HCT116 (cell line): ENCODE measurements at regions not wholly inside any gene's neighbourhood (a gene's known extent, or its start where the extent isn't known, plus 50 kb on each side); places are given as distances from the start of the nearest gene placed in this dataset.

Source experiments
- ATAC-seq: fragments of 200-7000 bp; cut with Tn5 transposase; 2 replicates; pipeline ENCODE4 v1.9.1; 2020; ENCODE audit warnings: mild to moderate bottlenecking, moderate library complexity
- BruUV-seq: library from RNA; stranded (reverse); fragments of 400-500 nt; replicated peaks from 2 replicates; lab custom pipeline; 2021; lab: Mats Ljungman, UMichigan
- CTCF ChIA-PET: fragments of 300-600 bp; sonication (Branson Sonifier 250); formaldehyde crosslinking; loops from one replicate; lab custom pipeline; 2021; ENCODE audit warnings: antibody characterized with exemption; lab: Charles Lee
- POLR2A ChIA-PET: fragments of 300-600, 350-600 bp; sonication (Branson Sonifier 250); formaldehyde crosslinking; loops from one replicate; lab custom pipeline; 2021; ENCODE audit warnings: antibody characterized with exemption; lab: Charles Lee
- RAD21 ChIA-PET, 2 experiments: fragments of 300-600 bp; sonication (Branson Sonifier 250); formaldehyde crosslinking; loops; one replicate each; lab custom pipeline; 2023; ENCODE audit warnings: low total read pairs in 2 of 2; ENCODE audit not compliant: uncharacterized antibody in 2 of 2, unreplicated experiment in 2 of 2, low non-redundant PET in 1 of 2; lab: Charles Lee
- DNase-seq: peaks from one replicate; pipeline ENCODE4 v3.0.0-alpha.2; 2010; ENCODE audit warnings: low read depth, low spot score
- H2AFZ ChIP-seq: fragments of 200-600 bp; shearing (Covaris generic), sonication (generic); 2 replicates; pipeline ENCODE4 v1.6.1; 2017; ENCODE audit warnings: low read depth, mixed run types, mixed read lengths, antibody characterized with exemption, low read length; ENCODE audit not compliant: poor library complexity, severe bottlenecking
- H3K27ac ChIP-seq: 2 replicates; pipeline ENCODE4 v1.5.1; 2012; ENCODE audit warnings: low read depth, low read length
- H3K27me3 ChIP-seq: fragments of 200-600 bp; sonication (generic); 2 replicates; pipeline ENCODE4 v1.6.1; 2016; ENCODE audit warnings: mixed run types, low read length, mixed read lengths; ENCODE audit not compliant: insufficient read depth
- H3K36me3 ChIP-seq, 2 experiments: fragments of 200-500 bp in 1 of 2; fragments of 200-600 bp in 1 of 2; sonication (Bioruptor generic) in 1 of 2; sonication (generic) in 1 of 2; 2 replicates each; pipeline versions ENCODE4 v1.5.1 to v1.6.1; 2014 to 2016; ENCODE audit warnings: low read length in 2 of 2, inconsistent platforms in 1 of 2, mixed read lengths in 1 of 2, mixed run types in 1 of 2; ENCODE audit not compliant: insufficient read depth in 2 of 2, control insufficient read depth in 1 of 2
- H3K4me1 ChIP-seq, 2 experiments: fragments of 200-600 bp in 1 of 2; sonication (generic) in 1 of 2; 2 replicates each; pipeline versions ENCODE4 v1.5.1 to v1.6.1; 2012 to 2017; ENCODE audit warnings: low read length in 2 of 2, inconsistent platforms in 1 of 2, mild to moderate bottlenecking in 1 of 2, mixed read lengths in 1 of 2, mixed run types in 1 of 2, moderate library complexity in 1 of 2; ENCODE audit not compliant: insufficient read depth in 2 of 2, control insufficient read depth in 1 of 2
- H3K4me2 ChIP-seq: fragments of 200-600 bp; sonication (generic); 2 replicates; pipeline ENCODE4 v1.6.1; 2017; ENCODE audit warnings: mixed run types, low read length, mixed read lengths
- H3K4me3 ChIP-seq, 2 experiments: fragments of 200-600 bp in 1 of 2; sonication (generic) in 1 of 2; replicated peaks in 1 of 2; 2 replicates each; pipeline ENCODE4 v1.5.1; 2011 to 2016; ENCODE audit warnings: low read length in 2 of 2, control low read depth in 1 of 2, low read depth in 1 of 2, mild to moderate bottlenecking in 1 of 2, mixed read lengths in 1 of 2, mixed run types in 1 of 2
- H3K79me2 ChIP-seq: fragments of 200-600 bp; sonication (generic); 2 replicates; pipeline ENCODE4 v1.6.1; 2017; ENCODE audit warnings: mild to moderate bottlenecking, mixed run types, low read length, moderate library complexity, mixed read lengths; ENCODE audit not compliant: insufficient read depth
- H3K9ac ChIP-seq: fragments of 200-600 bp; sonication (generic); 2 replicates; pipeline ENCODE4 v1.6.1; 2016; ENCODE audit warnings: low read length, mixed read lengths
- H3K9me2 ChIP-seq: fragments of 200-600 bp; sonication (generic), shearing (Covaris generic); 2 replicates; pipeline ENCODE4 v1.6.1; 2017; ENCODE audit warnings: mixed run types, mild to moderate bottlenecking, moderate library complexity; ENCODE audit not compliant: insufficient read depth
- H3K9me3 ChIP-seq, 2 experiments: fragments of 200-500 bp in 1 of 2; fragments of 200-600 bp in 1 of 2; sonication (Bioruptor generic) in 1 of 2; sonication (generic) in 1 of 2; 2 replicates each; pipeline ENCODE4 v1.6.1; 2014 to 2017; ENCODE audit warnings: low read length in 2 of 2, mixed read lengths in 2 of 2, inconsistent platforms in 1 of 2, low read depth in 1 of 2, mild to moderate bottlenecking in 1 of 2, mixed run types in 1 of 2, moderate library complexity in 1 of 2; ENCODE audit not compliant: control insufficient read depth in 1 of 2, insufficient read depth in 1 of 2
- H4K20me1 ChIP-seq: fragments of 200-600 bp; sonication (generic), shearing (Covaris generic); 2 replicates; pipeline ENCODE4 v1.6.1; 2017; ENCODE audit warnings: mixed run types, mild to moderate bottlenecking, moderate library complexity; ENCODE audit not compliant: insufficient read depth
- ATF3 ChIP-seq: IDR thresholded peaks from 2 replicates; pipeline ENCODE4 v1.6.1; 2012
- CBX3 ChIP-seq: IDR thresholded peaks from 2 replicates; pipeline ENCODE4 v1.6.1; 2012; ENCODE audit warnings: low read depth
- ELF1 ChIP-seq: IDR thresholded peaks from 2 replicates; pipeline ENCODE4 v1.6.1; 2012; ENCODE audit warnings: low read depth, borderline replicate concordance
- POLR2A ChIP-seq: IDR thresholded peaks from 2 replicates; pipeline ENCODE4 v1.7.0; 2011; ENCODE audit warnings: borderline replicate concordance; ENCODE audit not compliant: insufficient read depth, insufficient read length; ENCODE audit errors: extremely low read depth
- SRF ChIP-seq: IDR thresholded peaks from 2 replicates; pipeline ENCODE4 v1.6.1; 2012; ENCODE audit warnings: low read depth
- YY1 ChIP-seq: IDR thresholded peaks from 2 replicates; pipeline ENCODE4 v1.6.1; 2011; ENCODE audit warnings: low read length, low read depth, moderate library complexity, mild to moderate bottlenecking; ENCODE audit not compliant: insufficient replicate concordance; ENCODE audit errors: extremely low read depth
- intact Hi-C: fragments of 100-400 bp; cut with micrococcal nuclease; formaldehyde crosslinking; loops from 2 replicates; pipeline ENCODE4 v1.10.0; 2022
- TF ChIP-seq, protein P1 (sequence below), 3 experiments: fragments of 200-600 bp in 1 of 3; sonication (generic) in 1 of 3; IDR thresholded peaks in 2 of 3; conservative IDR thresholded peaks in 1 of 3; 2 replicates each; pipeline ENCODE4 v1.5.1; 2012 to 2017; ENCODE audit warnings: low read depth in 2 of 3, low read length in 2 of 3, antibody characterized with exemption in 1 of 3, borderline replicate concordance in 1 of 3, control low read depth in 1 of 3, mild to moderate bottlenecking in 1 of 3, mixed read lengths in 1 of 3, mixed run types in 1 of 3, moderate library complexity in 1 of 3; ENCODE audit not compliant: insufficient read depth in 1 of 3

DNA sequence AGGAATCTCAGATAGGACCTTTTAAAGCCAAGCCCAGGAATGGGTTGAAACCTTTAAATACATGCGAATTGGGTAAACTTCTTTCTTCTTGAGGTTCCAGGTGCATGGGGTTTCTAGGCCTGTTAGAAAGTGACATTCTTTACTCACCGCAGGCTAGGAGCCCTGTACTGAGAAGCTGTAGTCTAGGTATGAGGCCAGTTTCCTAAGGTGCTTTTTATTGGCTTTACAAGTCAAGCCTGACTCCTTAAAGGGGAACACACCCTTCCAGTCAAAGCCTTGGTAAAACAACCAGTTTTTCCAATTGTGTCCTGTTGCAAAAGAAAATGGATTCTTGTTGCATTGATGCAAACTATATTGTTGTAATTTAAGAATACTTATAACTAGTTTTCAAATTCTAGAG is 76.1 kb upstream of the ATP11B start (continued):
- TF ChIP-seq ATF3 (no peak), YY1 (no peak), CBX3 (no peak), SRF (no peak), ELF1 (no peak), POLR2A (no peak)
- TF ChIP-seq, protein P1, sequence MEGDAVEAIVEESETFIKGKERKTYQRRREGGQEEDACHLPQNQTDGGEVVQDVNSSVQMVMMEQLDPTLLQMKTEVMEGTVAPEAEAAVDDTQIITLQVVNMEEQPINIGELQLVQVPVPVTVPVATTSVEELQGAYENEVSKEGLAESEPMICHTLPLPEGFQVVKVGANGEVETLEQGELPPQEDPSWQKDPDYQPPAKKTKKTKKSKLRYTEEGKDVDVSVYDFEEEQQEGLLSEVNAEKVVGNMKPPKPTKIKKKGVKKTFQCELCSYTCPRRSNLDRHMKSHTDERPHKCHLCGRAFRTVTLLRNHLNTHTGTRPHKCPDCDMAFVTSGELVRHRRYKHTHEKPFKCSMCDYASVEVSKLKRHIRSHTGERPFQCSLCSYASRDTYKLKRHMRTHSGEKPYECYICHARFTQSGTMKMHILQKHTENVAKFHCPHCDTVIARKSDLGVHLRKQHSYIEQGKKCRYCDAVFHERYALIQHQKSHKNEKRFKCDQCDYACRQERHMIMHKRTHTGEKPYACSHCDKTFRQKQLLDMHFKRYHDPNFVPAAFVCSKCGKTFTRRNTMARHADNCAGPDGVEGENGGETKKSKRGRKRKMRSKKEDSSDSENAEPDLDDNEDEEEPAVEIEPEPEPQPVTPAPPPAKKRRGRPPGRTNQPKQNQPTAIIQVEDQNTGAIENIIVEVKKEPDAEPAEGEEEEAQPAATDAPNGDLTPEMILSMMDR (IDR thresholded peaks at IDR 0.05 in 2 of 3, conservative IDR thresholded peaks at IDR 0.05 in 1 of 3; ENCODE audit: borderline replicate concordance in 1 of 3, insufficient read depth in 1 of 3, low read depth in 2 of 3, low read length in 2 of 3), result no peak

- no peak for DNase-seq
- BruUV-seq, result no TSS peak
- no peak for ATAC-seq
- Histone ChIP-seq H3K27ac (no peak overlapping the region), H3K27me3 (no peaks in the 10 kb centered on the region), H3K9me3 (no peaks in the 10 kb centered on the region), H3K4me1 (no peaks in the 10 kb centered on the region), H3K9ac (no peak overlapping the region), H2AFZ (no peak overlapping the region), H3K9me2 (no peaks in the 10 kb centered on the region), H3K79me2 (no peaks in the 10 kb centered on the region), H3K4me3 (no peak overlapping the region), H3K36me3 (no peaks in the 10 kb centered on the region), H3K4me2 (no peak overlapping the region), H4K20me1 (no peaks in the 10 kb centered on the region)
- TF ChIP-seq POLR2A, result no peak
- no peak for TF ChIP-seq CBX3
- ChIA-PET CTCF (no interaction called here), RAD21 (no interaction called here), POLR2A (no interaction called here)
- intact Hi-C loops, result no loop called here
Observed at GRCh38 chr3:182722907-182723306, 70.4 kb upstream of the ATP11B start.
